PC-3 (cell line): ENCODE measurements at regions not wholly inside any gene's neighbourhood (a gene's known extent, or its start where the extent isn't known, plus 50 kb on each side); places are given as distances from the start of the nearest gene placed in this dataset.

Experiments used
- ATAC-seq: fragments of 200-7000 bp; cut with Tn5 transposase; 2 replicates; pipeline ENCODE4 v1.9.1; 2020; ENCODE audit warnings: mild to moderate bottlenecking, moderate library complexity
- BruUV-seq: library from RNA; stranded (reverse); fragments of 400-500 nt; replicated peaks from 2 replicates; lab custom pipeline; 2021; lab: Mats Ljungman, UMichigan
- CTCF ChIA-PET: fragments of 300-600 bp; sonication (Branson Sonifier 250); formaldehyde crosslinking; loops from one replicate; lab custom pipeline; 2022; ENCODE audit warnings: antibody characterized with exemption; lab: Charles Lee
- POLR2A ChIA-PET: fragments of 300-600 bp; sonication (Branson Sonifier 250); formaldehyde crosslinking; loops from one replicate; lab custom pipeline; 2022; ENCODE audit warnings: antibody characterized with exemption; ENCODE audit not compliant: unreplicated experiment; lab: Charles Lee
- DNase-seq: peaks from one replicate; pipeline ENCODE4 v3.0.0-alpha.2; 2015
- H2AFZ ChIP-seq: fragments of 300-600 bp; sonication (generic); 2 replicates; pipeline ENCODE4 v1.6.0; 2016; ENCODE audit warnings: antibody characterized with exemption, low read length
- H3F3A ChIP-seq: fragments of 300-600 bp; sonication (generic); one replicate; pipeline ENCODE4 v1.6.0; 2017; ENCODE audit warnings: antibody characterized with exemption, low read length, control low read depth, mild to moderate bottlenecking; ENCODE audit not compliant: unreplicated experiment
- H3K27ac ChIP-seq: fragments of 300-600 bp; sonication (generic); 2 replicates; pipeline ENCODE4 v1.5.1; 2016; ENCODE audit warnings: mild to moderate bottlenecking, low read length
- H3K27me3 ChIP-seq: fragments of 300-600 bp; sonication (generic); 2 replicates; pipeline ENCODE4 v1.6.1; 2016; ENCODE audit warnings: low read length, mixed read lengths
- H3K36me3 ChIP-seq: fragments of 300-600 bp; sonication (generic); 2 replicates; pipeline ENCODE4 v1.6.1; 2016; ENCODE audit warnings: low read depth, mixed run types, low read length, mixed read lengths
- H3K4me1 ChIP-seq: fragments of 300-600 bp; sonication (generic); 2 replicates; pipeline ENCODE4 v1.5.1; 2016; ENCODE audit warnings: low read length; ENCODE audit not compliant: insufficient read depth
- H3K4me2 ChIP-seq: fragments of 300-600 bp; sonication (generic); 2 replicates; pipeline ENCODE4 v1.6.0; 2016; ENCODE audit warnings: low read length
- H3K4me3 ChIP-seq: fragments of 300-600 bp; sonication (generic); 2 replicates; pipeline ENCODE4 v1.5.1; 2016; ENCODE audit warnings: mild to moderate bottlenecking, low read length, mixed read lengths
- H3K79me2 ChIP-seq: fragments of 300-600 bp; sonication (generic); 2 replicates; pipeline ENCODE4 v1.6.1; 2017; ENCODE audit warnings: low read length, mixed read lengths
- H3K9ac ChIP-seq: fragments of 300-600 bp; sonication (generic); 2 replicates; pipeline ENCODE4 v1.6.0; 2016; ENCODE audit warnings: mild to moderate bottlenecking, low read length
- H3K9me2 ChIP-seq: fragments of 300-600 bp; sonication (generic); replicated peaks from 2 replicates; pipeline ENCODE4 v1.6.1; 2016; ENCODE audit warnings: mixed run types, low read length, mixed read lengths
- H3K9me3 ChIP-seq: fragments of 300-600 bp; sonication (generic); 2 replicates; pipeline ENCODE4 v1.6.1; 2016; ENCODE audit warnings: low read length, mixed read lengths
- H4K20me1 ChIP-seq: fragments of 300-600 bp; sonication (generic); 2 replicates; pipeline ENCODE4 v1.6.1; 2016; ENCODE audit warnings: low read length, mixed read lengths
- CTCF ChIP-seq: fragments of 300-600 bp; sonication (generic); conservative IDR thresholded peaks from 2 replicates; pipeline ENCODE4 v1.5.1; 2017; ENCODE audit warnings: antibody characterized with exemption, low read depth, mild to moderate bottlenecking, low read length
- EZH2 ChIP-seq: fragments of 300-600 bp; sonication (generic); IDR thresholded peaks from one replicate; pipeline ENCODE4 v1.6.1; 2017; ENCODE audit warnings: antibody characterized with exemption, mild to moderate bottlenecking, low read length; ENCODE audit not compliant: unreplicated experiment
- EZH2phosphoT487 ChIP-seq: fragments of 300-600 bp; sonication (generic); IDR thresholded peaks from 2 replicates; pipeline ENCODE4 v1.6.1; 2018; ENCODE audit warnings: mild to moderate bottlenecking, antibody characterized with exemption, low read length, borderline replicate concordance
- intact Hi-C: fragments of 100-400 bp; cut with micrococcal nuclease; formaldehyde crosslinking; loops from 2 replicates; pipeline ENCODE4 v1.9.0; 2023

GRCh38 chr2:107305966-107306365, 420.0 kb upstream of the ST6GAL2 start:
- POLR2A ChIA-PET = no interaction called here

GRCh38 chr2:107306881-107307280, 420.9 kb upstream of the ST6GAL2 start:
- CTCF ChIA-PET = no interaction called here
- Histone ChIP-seq H2AFZ (no peak overlapping the region), H3K36me3 (no peaks in the 10 kb centered on the region), H3K27me3 (peaks cover 79% of the 10 kb centered on the region), H3K4me1 (no peaks in the 10 kb centered on the region), H3K9ac (no peak overlapping the region), H3K79me2 (no peaks in the 10 kb centered on the region), H3K4me3 (no peak overlapping the region), H4K20me1 (no peaks in the 10 kb centered on the region), H3F3A (no peaks in the 10 kb centered on the region), H3K4me2 (no peak overlapping the region), H3K27ac (no peak overlapping the region), H3K9me3 (no peaks in the 10 kb centered on the region), H3K9me2 (no peaks in the 10 kb centered on the region)
- TF ChIP-seq EZH2phosphoT487 (no peak), EZH2 (no peak), CTCF (no peak)
- no peak for DNase-seq
- POLR2A ChIA-PET = no interaction called here
- BruUV-seq = no TSS peak
- intact Hi-C loops = no loop called here
- ATAC-seq = no peak

More at GRCh38 chr2:107305966-107306365, 420.0 kb upstream of the ST6GAL2 start:
- no peak for DNase-seq
- Histone ChIP-seq H3K27ac (no peak overlapping the region), H3K9me2 (no peaks in the 10 kb centered on the region), H3K36me3 (no peaks in the 10 kb centered on the region), H3K4me1 (no peaks in the 10 kb centered on the region), H3K4me3 (no peak overlapping the region), H3K79me2 (no peaks in the 10 kb centered on the region), H3K9me3 (no peaks in the 10 kb centered on the region), H2AFZ (no peak overlapping the region), H3K9ac (no peak overlapping the region), H3K27me3 (peaks cover 80% of the 10 kb centered on the region), H3K4me2 (no peak overlapping the region), H4K20me1 (no peaks in the 10 kb centered on the region), H3F3A (no peaks in the 10 kb centered on the region)
- TF ChIP-seq CTCF = no peak
- no peak for TF ChIP-seq EZH2phosphoT487
- intact Hi-C loops = no loop called here
- no peak for ATAC-seq
- no TSS peak for BruUV-seq
- CTCF ChIA-PET = no interaction called here

- Histone ChIP-seq H3K79me2 (no peaks in the 10 kb centered on the region), H2AFZ (no peak overlapping the region), H3K4me1 (no peaks in the 10 kb centered on the region), H3K9me3 (no peaks in the 10 kb centered on the region), H3K9ac (no peak overlapping the region), H3F3A (no peaks in the 10 kb centered on the region), H3K4me3 (no peak overlapping the region), H3K27ac (no peak overlapping the region), H3K27me3 (peaks cover 68% of the 10 kb centered on the region), H3K9me2 (no peaks in the 10 kb centered on the region), H3K36me3 (no peaks in the 10 kb centered on the region), H3K4me2 (no peak overlapping the region), H4K20me1 (no peaks in the 10 kb centered on the region)
- ChIA-PET CTCF (no interaction called here), POLR2A (no interaction called here)
- DNase-seq (no peak), ATAC-seq (no peak)
- BruUV-seq = no TSS peak
- intact Hi-C loops = no loop called here
- TF ChIP-seq EZH2phosphoT487 = no peak
- no peak for TF ChIP-seq CTCF
- TF ChIP-seq EZH2 = no peak
Measured at GRCh38 chr2:107308835-107309234, 422.9 kb upstream of the ST6GAL2 start.
